Lower lobe of right lung (tissue), 2 donors: ENCODE measurements at regions not wholly inside any gene's neighbourhood (a gene's known extent, or its start where the extent isn't known, plus 50 kb on each side); places are given as distances from the start of the nearest gene placed in this dataset.

Experiments
- ATAC-seq, 2 donors: fragments of 200-7000 bp; cut with Tn5 transposase; one replicate each; pipeline ENCODE4 v1.9.1; 2020 to 2022; ENCODE audit warnings: mild to moderate bottlenecking in 2 of 2, moderate library complexity in 2 of 2
- DNase-seq: peaks from one replicate; pipeline ENCODE4 v3.0.0-alpha.2; 2020
- H3K27ac ChIP-seq: fragments of 200-600 bp; one replicate; pipeline ENCODE4 v1.8.0; 2022
- H3K27me3 ChIP-seq: fragments of 200-600 bp; one replicate; pipeline ENCODE4 v1.8.0; 2022; ENCODE audit warnings: low read depth
- H3K36me3 ChIP-seq: fragments of 200-600 bp; one replicate; pipeline ENCODE4 v1.8.0; 2022; ENCODE audit warnings: mild to moderate bottlenecking
- H3K4me1 ChIP-seq: fragments of 200-600 bp; one replicate; pipeline ENCODE4 v1.8.0; 2022
- H3K4me3 ChIP-seq: fragments of 200-600 bp; one replicate; pipeline ENCODE4 v1.8.0; 2022; ENCODE audit warnings: mild to moderate bottlenecking
- H3K9me3 ChIP-seq: fragments of 200-600 bp; one replicate; pipeline ENCODE4 v1.8.0; 2022
- intact Hi-C: fragments of 100-400 bp; cut with DNase I; formaldehyde crosslinking; loops from one replicate; pipeline ENCODE4 v1.11.0; 2022
- TF ChIP-seq, protein P1 (sequence below): fragments of 200-600 bp; IDR thresholded peaks from one replicate; pipeline ENCODE4 v1.8.0; 2022; ENCODE audit warnings: antibody characterized with exemption, mild to moderate bottlenecking
- donor health status: DM: no; HTN: yes; CAD: no; lungs with severe emphysema.

DNA sequence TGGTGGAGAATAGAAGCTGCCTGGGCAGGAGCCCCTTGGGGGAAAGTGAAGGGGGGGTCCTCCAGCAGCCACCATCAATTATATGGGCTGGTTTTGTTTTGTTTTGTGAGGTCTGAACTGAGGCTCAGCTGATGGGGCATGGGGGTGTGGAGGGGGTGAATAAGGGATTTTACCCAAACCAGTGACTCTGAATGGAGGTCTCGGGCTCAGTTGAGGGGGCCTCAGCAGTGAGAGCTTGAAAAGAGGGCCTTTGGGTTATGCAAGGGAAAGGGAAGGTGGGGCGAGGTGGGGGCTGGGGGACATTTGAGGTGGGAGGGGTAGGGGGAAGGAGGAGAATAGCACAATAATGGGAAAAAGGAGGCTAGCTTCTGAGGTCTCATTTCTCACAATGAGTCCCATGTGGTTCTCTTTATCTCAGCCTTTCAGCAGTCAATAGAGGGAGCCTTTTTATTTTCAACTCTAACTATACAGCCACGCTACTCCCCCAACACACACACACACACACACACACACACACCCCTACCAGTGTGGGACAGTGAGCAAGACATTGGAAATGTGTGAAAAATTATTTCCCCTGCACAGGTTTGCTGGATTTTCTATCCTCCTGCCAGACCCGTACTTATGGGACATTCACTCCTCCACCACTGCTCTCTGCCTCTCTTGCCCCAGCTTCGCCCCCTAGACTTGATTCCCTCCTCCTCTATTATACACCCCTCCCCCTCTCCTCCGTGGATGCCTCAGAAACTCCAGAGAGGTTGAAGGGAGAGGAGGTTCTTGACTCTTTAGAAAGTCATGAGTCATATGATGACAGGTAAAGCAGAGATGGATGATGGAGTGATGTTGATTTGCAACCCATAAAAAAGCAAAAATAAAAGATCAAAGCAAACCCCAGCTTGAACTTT, 96.0 kb downstream of the GTPBP8 start:
- Histone ChIP-seq H3K4me1 (no peaks in the 10 kb centered on the region), H3K36me3 (no peaks in the 10 kb centered on the region), H3K9me3 (no peaks in the 10 kb centered on the region), H3K27ac (no peak overlapping the region), H3K27me3 (no peaks in the 10 kb centered on the region), H3K4me3 (no peak overlapping the region)
- ATAC-seq = no peak
- no peak for DNase-seq
- TF ChIP-seq, protein P1, sequence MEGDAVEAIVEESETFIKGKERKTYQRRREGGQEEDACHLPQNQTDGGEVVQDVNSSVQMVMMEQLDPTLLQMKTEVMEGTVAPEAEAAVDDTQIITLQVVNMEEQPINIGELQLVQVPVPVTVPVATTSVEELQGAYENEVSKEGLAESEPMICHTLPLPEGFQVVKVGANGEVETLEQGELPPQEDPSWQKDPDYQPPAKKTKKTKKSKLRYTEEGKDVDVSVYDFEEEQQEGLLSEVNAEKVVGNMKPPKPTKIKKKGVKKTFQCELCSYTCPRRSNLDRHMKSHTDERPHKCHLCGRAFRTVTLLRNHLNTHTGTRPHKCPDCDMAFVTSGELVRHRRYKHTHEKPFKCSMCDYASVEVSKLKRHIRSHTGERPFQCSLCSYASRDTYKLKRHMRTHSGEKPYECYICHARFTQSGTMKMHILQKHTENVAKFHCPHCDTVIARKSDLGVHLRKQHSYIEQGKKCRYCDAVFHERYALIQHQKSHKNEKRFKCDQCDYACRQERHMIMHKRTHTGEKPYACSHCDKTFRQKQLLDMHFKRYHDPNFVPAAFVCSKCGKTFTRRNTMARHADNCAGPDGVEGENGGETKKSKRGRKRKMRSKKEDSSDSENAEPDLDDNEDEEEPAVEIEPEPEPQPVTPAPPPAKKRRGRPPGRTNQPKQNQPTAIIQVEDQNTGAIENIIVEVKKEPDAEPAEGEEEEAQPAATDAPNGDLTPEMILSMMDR = no peak
- intact Hi-C loops = no loop called here

GRCh38 chr3:113088616-113089015, 97.8 kb downstream of the GTPBP8 start:
- H3K27ac ChIP-seq = no peak overlapping the region
- no peak overlapping the region for H3K4me3 ChIP-seq
- TF ChIP-seq, protein P1 = no peak
- H3K4me1 ChIP-seq = no peaks in the 10 kb centered on the region
- H3K27me3 ChIP-seq = no peaks in the 10 kb centered on the region
- ATAC-seq (no peak), DNase-seq (no peak)
- intact Hi-C loops = no loop called here
- no peaks in the 10 kb centered on the region for H3K36me3 ChIP-seq
- no peaks in the 10 kb centered on the region for H3K9me3 ChIP-seq

GRCh38 chr3:113091417-113091816, 100.6 kb downstream of the GTPBP8 start:
- Histone ChIP-seq H3K36me3 (no peaks in the 10 kb centered on the region), H3K4me3 (no peak overlapping the region), H3K27ac (no peak overlapping the region), H3K27me3 (no peaks in the 10 kb centered on the region), H3K9me3 (no peaks in the 10 kb centered on the region), H3K4me1 (no peaks in the 10 kb centered on the region)
- TF ChIP-seq, protein P1 = no peak
- DNase-seq = no peak
- no peak for ATAC-seq
- intact Hi-C loops = no loop called here

- no peak overlapping the region for H3K27ac ChIP-seq
- intact Hi-C loops = no loop called here
- H3K36me3 ChIP-seq = no peaks in the 10 kb centered on the region
Measured at GRCh38 chr3:113092746-113093145, 102.0 kb downstream of the GTPBP8 start.

GRCh38 chr3:113094337-113095221, 103.8 kb downstream of the GTPBP8 start:
- intact Hi-C loops = no loop called here
- TF ChIP-seq, protein P1 = no peak
- Histone ChIP-seq H3K9me3 (no peaks in the 10 kb centered on the region), H3K4me3 (no peak overlapping the region), H3K36me3 (no peaks in the 10 kb centered on the region), H3K27ac (no peak overlapping the region), H3K27me3 (no peaks in the 10 kb centered on the region), H3K4me1 (no peaks in the 10 kb centered on the region)
- DNase-seq (no peak), ATAC-seq (no peak)

More at GRCh38 chr3:113092746-113093145, 102.0 kb downstream of the GTPBP8 start:
- no peaks in the 10 kb centered on the region for H3K27me3 ChIP-seq
- no peaks in the 10 kb centered on the region for H3K9me3 ChIP-seq
- DNase-seq (no peak), ATAC-seq (no peak)
- no peak overlapping the region for H3K4me3 ChIP-seq
- no peaks in the 10 kb centered on the region for H3K4me1 ChIP-seq
- TF ChIP-seq, protein P1 = no peak
